HL-60 (cell line): ENCODE measurements at regions not wholly inside any gene's neighbourhood (a gene's known extent, or its start where the extent isn't known, plus 50 kb on each side); places are given as distances from the start of the nearest gene placed in this dataset.

ENCODE experiments used
- DNase-seq, 2 experiments: peaks; one replicate each; pipeline ENCODE4 v3.0.0-alpha.2; 2010 to 2020; ENCODE audit warnings: low read depth in 1 of 2, low spot score in 1 of 2
- H3K27ac ChIP-seq: fragments of 250-450 bp; sonication (Bioruptor Pico); replicated peaks from 2 replicates; pipeline ENCODE4 v1.5.1; 2020; ENCODE audit warnings: mild to moderate bottlenecking, moderate library complexity
- H3K27me3 ChIP-seq: fragments of 250-450 bp; sonication (Bioruptor Pico); 2 replicates; pipeline ENCODE4 v1.5.1; 2021; ENCODE audit warnings: mild to moderate bottlenecking, moderate library complexity; ENCODE audit not compliant: insufficient read depth, poor library complexity, severe bottlenecking
- H3K4me3 ChIP-seq: replicated peaks from 2 replicates; pipeline ENCODE4 v1.5.1; 2011; ENCODE audit warnings: mild to moderate bottlenecking, control low read depth, low read length; ENCODE audit not compliant: insufficient read depth
- CTCF ChIP-seq: IDR thresholded peaks from one replicate; pipeline ENCODE4 v1.5.1; 2011; ENCODE audit warnings: low read length, control low read depth, inconsistent platforms; ENCODE audit not compliant: insufficient read depth
- GABPA ChIP-seq: IDR thresholded peaks from 2 replicates; pipeline ENCODE4 v1.6.1; 2012; ENCODE audit warnings: low read depth
- POLR2AphosphoS5 ChIP-seq: IDR thresholded peaks from 2 replicates; pipeline ENCODE4 v1.6.1; 2012; ENCODE audit warnings: low read depth
- REST ChIP-seq: IDR thresholded peaks from 2 replicates; pipeline ENCODE4 v1.6.1; 2012; ENCODE audit warnings: low read depth; ENCODE audit not compliant: insufficient replicate concordance
- SPI1 ChIP-seq: IDR thresholded peaks from 2 replicates; pipeline ENCODE4 v1.6.1; 2012; ENCODE audit warnings: low read depth, mild to moderate bottlenecking, borderline replicate concordance

GRCh38 chr6:25007269-25007699 is 71.5 kb upstream of the RIPOR2 start:
- peak overlapping the region; percentile 83 for H3K27ac ChIP-seq
- H3K4me3 ChIP-seq, result no peak overlapping the region
- no peak for TF ChIP-seq REST
- TF ChIP-seq POLR2AphosphoS5, result no peak
- no peak for TF ChIP-seq GABPA
- TF ChIP-seq SPI1, result no peak
- no peak for TF ChIP-seq CTCF
- H3K27me3 ChIP-seq, result no peaks in the 10 kb centered on the region
- no peak for DNase-seq

GRCh38 chr6:25008707-25009392 is 73.1 kb upstream of the RIPOR2 start:
- no peak for TF ChIP-seq REST
- Histone ChIP-seq H3K27ac (no peak overlapping the region), H3K27me3 (no peaks in the 10 kb centered on the region), H3K4me3 (no peak overlapping the region)
- no peak for DNase-seq

DNA sequence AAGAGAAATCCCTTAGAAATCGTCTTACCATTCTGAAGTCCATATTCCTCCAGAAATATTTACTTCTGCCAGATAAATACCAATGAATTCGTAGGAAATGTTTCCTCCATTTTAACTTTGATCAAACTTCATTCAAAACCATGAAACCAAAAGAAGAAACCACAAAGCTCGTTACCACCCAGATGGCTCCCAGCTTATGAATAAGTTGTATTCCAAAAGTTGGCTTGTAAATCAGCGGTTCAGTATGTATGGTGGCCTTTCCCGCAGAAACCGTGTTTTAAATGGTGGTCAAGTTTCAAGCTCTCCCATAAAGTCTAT is 73.6 kb upstream of the RIPOR2 start:
- Histone ChIP-seq H3K4me3 (no peak overlapping the region), H3K27me3 (no peaks in the 10 kb centered on the region), H3K27ac (no peak overlapping the region)
- no peak for DNase-seq
- TF ChIP-seq CTCF (no peak), GABPA (no peak), SPI1 (no peak), REST (no peak), POLR2AphosphoS5 (no peak)
